OCI-M1 (cell line): ENCODE measurements at regions not wholly inside any gene's neighbourhood (a gene's known extent, or its start where the extent isn't known, plus 50 kb on each side); places are given as distances from the start of the nearest gene placed in this dataset.
"Not testable (repeated sequence)": the region's sequence is repeated elsewhere in the genome, so short reads cannot be mapped to it uniquely, and the experiment has no call there.

Experiments
- DNase-seq: peaks from one replicate; lab custom pipeline; 2025; lab: John Stamatoyannopoulos, UW

GRCh38 chr16:59878479-59878878 is 1144.4 kb upstream of the GOT2 start:
- DNase-seq: peak; percentile 52

DNA sequence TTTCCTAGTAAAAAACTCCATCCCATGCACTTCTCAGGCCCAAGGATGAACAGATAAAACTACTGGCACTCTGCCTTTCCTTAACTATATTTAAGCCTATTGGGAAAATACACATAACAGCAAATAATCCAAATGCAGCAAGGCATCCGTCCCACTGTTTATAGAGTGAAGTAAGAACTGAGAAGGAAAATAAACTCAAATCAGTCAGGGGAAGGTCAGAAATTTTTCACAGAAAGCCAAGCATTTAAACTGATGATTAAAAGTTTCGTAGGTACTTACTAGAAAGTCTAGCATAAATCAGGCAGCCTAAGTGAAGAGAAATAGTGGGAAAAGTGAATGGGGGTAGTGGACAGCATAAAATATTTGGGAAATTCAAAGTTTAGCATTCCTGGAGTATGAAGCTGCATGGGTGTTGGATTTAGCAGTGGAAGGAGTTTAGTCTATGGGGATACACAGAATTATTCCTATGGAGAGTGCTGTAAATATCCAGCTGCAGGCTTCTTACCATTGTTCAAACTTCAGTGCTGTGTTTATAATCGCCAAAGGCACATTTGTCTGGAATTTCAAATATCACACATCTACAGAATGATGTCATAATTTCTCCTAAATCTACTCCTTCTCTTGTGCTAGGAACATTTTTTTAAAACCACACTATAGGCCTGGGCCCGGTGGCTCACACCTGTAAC is 1131.0 kb upstream of the GOT2 start:
- no peak for DNase-seq

DNA sequence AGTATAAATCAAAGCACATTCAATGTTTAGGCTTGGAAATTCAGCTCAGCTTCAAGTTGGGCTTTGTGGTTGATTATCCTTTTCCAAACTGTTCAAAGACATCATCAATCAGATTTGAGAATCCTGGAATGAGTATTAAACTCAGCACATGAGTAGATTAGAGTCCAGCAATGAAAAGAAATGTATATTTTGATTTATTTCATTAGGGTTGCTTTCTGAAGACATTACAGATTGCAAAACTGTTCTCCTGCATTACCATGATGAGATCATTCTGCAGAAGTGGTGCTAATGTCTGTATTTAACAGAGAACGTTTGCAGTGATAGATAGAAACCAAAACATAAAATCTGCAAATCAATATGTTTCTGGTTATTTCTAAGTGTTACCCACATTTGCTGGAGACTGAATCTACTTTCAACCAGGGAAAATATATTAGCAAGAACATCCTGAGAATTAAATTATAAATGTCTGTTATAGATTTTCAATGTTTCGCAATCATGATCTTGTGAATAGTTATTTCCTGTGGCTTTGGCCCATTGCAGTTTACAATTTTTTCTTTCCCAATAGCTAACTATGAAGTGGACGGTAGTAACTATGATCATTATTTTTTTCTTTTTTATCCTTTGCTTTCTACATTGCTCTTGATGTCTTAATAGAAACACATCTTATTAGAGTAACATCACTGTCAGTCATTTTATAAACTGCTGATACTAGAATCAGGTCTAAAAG is 1125.7 kb upstream of the GOT2 start:
- no peak for DNase-seq

GRCh38 chr16:59854846-59855439 is 1120.8 kb upstream of the GOT2 start:
- no peak for DNase-seq

GRCh38 chr16:59849716-59850115 is 1115.6 kb upstream of the GOT2 start:
- DNase-seq: no peak

- DNase-seq: no peak
Measured at GRCh38 chr16:59848296-59848695, 1114.2 kb upstream of the GOT2 start.

DNA sequence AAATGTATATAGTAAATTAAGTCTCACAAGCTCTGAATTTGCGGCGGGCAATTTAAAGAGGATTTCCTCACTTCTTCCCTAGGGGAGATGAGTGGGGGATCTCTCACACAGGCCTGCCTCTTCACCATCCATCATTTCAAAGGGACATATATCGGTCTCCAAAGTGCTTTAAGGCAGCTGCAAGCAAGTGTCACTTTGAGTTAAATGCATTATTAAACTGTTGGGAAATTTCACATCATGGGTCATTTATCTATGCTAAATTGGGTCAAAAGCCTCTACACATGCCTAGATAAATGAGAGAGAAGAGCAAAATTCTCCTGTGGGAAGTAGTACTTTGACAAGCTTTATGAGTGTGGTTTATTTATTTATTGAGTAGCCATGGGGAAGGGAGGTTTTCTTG is 1106.1 kb upstream of the GOT2 start:
- no peak for DNase-seq

DNA sequence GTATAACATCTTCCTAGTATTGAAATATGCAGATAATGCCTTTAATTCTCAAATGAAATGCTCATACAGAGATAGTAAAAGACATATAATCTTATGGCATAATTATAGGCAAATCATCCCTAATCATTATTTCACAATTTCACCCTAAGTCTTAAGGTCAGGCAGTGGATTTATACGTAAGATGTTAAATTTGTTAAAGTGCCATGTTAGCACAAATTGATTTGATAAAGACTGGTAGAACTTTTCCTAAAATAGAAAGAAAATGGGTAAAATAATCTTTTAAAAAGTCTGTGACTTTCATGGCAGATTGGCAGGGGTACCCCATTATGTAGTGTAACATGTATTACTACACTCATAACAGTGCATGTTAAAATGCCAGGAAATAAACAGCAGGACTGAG is 1092.7 kb upstream of the GOT2 start:
- DNase-seq: no peak

- DNase-seq: not testable (repeated sequence)
Measured at GRCh38 chr16:59809488-59809887, 1075.4 kb upstream of the GOT2 start.

GRCh38 chr16:59783191-59783590 is 1049.1 kb upstream of the GOT2 start:
- DNase-seq: no peak

- no peak for DNase-seq
Measured at GRCh38 chr16:59773330-59773729, 1039.2 kb upstream of the GOT2 start.

- no peak for DNase-seq
Measured at GRCh38 chr16:59759296-59759695, 1025.2 kb upstream of the GOT2 start.

DNA sequence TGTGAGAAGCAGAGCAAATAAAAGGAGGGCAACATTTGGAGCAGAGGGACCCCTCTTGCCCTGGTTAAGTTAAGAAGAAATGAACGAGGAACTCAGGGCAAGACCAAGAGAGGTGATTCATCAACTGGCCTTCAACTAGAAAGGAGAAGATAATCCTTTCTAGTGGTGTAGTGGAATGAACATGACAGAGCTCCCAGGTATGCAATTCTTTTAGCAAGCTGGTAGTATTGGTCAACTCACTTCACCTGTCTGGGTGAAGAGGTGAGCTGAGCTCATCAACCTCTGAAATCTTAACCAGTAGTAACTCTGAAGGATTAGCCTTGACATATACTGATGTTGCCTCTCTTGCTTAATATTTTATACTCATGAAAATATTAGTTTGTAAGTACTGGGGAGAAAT is 1024.7 kb upstream of the GOT2 start:
- no peak for DNase-seq

DNA sequence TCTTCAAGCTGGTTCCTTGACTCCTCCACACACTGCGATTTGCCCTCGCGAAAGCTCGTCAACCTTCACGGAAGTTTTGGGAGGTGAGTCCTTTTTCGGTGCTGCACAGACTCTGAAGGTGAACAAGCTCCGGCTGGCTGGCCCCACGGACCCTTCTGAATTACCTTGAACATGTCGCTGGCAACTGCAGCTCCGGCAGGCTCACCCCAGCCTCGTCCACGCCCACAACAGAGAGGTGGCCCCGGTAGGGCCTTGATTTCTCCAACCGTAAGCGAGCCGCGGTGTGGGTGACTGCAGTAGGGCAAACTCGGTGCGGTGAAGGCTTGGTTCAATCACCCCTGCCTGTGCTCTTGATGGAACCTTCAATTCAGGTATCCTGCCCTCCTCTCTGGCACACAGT is 1020.7 kb upstream of the GOT2 start:
- DNase-seq: no peak

DNA sequence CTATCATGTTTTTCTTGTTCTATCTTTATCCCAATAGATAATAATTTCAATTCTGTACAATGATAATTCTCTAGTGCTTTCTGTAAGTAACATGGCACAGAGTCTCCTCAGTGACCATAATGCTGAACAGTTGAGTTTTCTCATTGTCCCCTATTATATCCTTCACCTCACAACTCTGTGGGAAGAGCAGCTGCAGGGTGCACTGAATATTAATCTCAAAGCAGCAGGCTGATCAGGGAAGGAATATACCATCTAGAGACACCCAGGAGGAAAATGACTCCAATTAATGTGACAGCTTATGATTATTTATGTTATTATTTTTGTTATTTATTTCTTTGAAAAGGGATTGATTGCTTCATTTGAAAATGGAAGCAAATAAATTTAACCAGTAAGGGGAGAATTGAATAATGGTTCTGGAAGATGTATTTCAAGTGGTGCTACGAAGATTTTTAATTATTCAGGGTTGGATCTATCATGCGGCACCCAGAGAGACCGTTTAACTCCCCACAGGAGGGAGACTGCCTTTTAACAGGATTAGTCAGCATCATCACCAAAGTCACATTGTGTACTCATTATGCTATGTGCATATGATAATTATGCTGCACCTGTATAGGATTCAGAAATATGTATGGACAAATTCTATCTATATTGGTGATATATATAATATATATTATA is 1015.7 kb upstream of the GOT2 start:
- DNase-seq: no peak

GRCh38 chr16:59748531-59748930 is 1014.4 kb upstream of the GOT2 start:
- no peak for DNase-seq

GRCh38 chr16:59743504-59743903 is 1009.4 kb upstream of the GOT2 start:
- DNase-seq: no peak

DNA sequence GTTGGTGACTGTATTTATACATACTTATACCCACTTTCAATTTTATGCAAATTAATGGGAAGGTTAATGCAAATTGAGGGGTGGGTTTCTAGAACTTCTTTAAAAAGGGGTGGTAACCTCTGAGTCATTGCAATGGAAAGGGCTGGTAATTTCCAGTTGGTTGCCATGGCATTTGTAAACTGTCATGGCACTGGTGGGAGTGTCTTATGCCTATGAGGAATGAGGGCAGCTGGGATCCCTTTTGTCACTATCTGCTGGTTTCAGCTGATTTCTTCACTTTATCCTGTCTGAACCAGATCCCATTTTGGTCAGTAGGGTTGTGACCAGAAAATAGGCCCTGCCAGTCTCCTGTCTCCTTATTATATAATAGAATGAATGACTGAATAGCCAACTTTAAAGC is 1006.7 kb upstream of the GOT2 start:
- DNase-seq: peak; percentile 58

DNA sequence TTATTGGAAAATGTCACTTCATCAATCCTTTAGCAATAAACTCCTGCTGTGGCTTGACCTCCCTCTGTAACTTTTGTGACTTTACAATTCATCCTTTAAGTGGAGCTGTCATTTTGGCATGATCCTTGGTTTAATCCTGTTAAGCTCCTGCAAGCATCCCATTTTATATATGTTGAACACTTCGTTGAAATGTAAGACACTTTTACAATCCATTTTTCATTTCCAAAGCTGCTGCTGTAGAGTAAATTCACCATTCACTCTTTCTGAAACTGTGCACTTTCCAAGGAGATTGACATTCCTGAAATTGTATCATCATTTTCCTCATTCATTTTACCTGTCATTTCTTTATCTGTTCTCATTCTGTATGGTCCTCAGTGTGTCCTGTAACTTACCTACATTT is 1003.2 kb upstream of the GOT2 start:
- DNase-seq: no peak

DNA sequence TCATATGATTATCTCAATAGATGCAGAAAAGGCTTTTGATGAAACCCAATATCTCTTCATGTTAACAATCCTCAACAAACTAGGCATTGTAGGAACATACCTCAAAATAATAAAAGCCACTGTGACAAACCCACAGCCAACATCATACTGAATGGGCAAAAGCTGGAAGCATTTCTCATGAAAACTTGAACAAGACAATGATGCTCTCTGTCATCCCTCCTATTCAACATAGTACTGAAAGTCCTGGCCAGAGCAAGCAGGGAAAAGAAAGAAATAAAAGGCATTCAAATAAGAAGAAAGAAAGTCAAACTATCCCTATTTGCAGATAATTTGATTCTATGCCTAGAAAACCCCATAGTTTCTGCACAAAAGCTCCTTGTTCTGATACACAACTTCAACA is 999.2 kb upstream of the GOT2 start:
- no peak for DNase-seq

- no peak for DNase-seq
Measured at GRCh38 chr16:59729613-59730012, 995.5 kb upstream of the GOT2 start.

- no peak for DNase-seq
Measured at GRCh38 chr16:59719121-59719520, 985.0 kb upstream of the GOT2 start.
